GM12878 (cell line): ENCODE measurements at regions not wholly inside any gene's neighbourhood (a gene's known extent, or its start where the extent isn't known, plus 50 kb on each side); places are given as distances from the start of the nearest gene placed in this dataset.

ENCODE experiments used
- ATAC-seq: fragments of 200-7000 bp; cut with Tn5 transposase; 3 replicates; pipeline ENCODE4 v1.9.1; 2020; ENCODE audit warnings: mild to moderate bottlenecking, moderate library complexity
- BruUV-seq: library from RNA; stranded (reverse); fragments of 400-500 nt; replicated peaks from 2 replicates; lab custom pipeline; 2021; lab: Mats Ljungman, UMichigan
- CTCF ChIA-PET: fragments of 300-600 bp; sonication (Branson Sonifier 250); formaldehyde crosslinking; extraction: SDS; loops from one replicate; lab custom pipeline; 2021; ENCODE audit warnings: inconsistent platforms; lab: Yijun Ruan, JAX
- POLR2A ChIA-PET: fragments of 350-600 bp; formaldehyde crosslinking; extraction: SDS; loops from one replicate; lab custom pipeline; 2021; ENCODE audit warnings: inconsistent platforms; lab: Charles Lee
- RAD21 ChIA-PET: fragments of 300-600 bp; sonication (Branson Sonifier 250); formaldehyde crosslinking; loops from one replicate; lab custom pipeline; 2023; ENCODE audit warnings: antibody characterized with exemption; ENCODE audit not compliant: unreplicated experiment; lab: Charles Lee
- SMC1A ChIA-PET: fragments of 300-600 bp; sonication (Branson Sonifier 250); formaldehyde crosslinking; loops from one replicate; lab custom pipeline; 2023; ENCODE audit not compliant: unreplicated experiment, uncharacterized antibody; lab: Charles Lee
- DNase-seq: peaks from one replicate; pipeline ENCODE4 v3.0.0-alpha.2; 2011; ENCODE audit warnings: low read depth, low spot score
- FAIRE-seq: peaks from 3 replicates; lab custom pipeline; 2011; peaks lifted over from hg19 to GRCh38; lab: Jason Lieb, UNC
- H2AFZ ChIP-seq: 2 replicates; pipeline ENCODE4 v1.6.0; 2011; ENCODE audit warnings: low read depth, low read length, control low read depth; ENCODE audit not compliant: control insufficient read depth
- H3K27ac ChIP-seq: 2 replicates; pipeline ENCODE4 v1.5.1; 2011; ENCODE audit warnings: control low read depth; ENCODE audit not compliant: control insufficient read depth, insufficient read depth
- H3K27me3 ChIP-seq, 2 experiments: replicated peaks in 1 of 2; 2 replicates each; pipeline versions ENCODE4 v1.6.0 to v1.6.1; 2011; ENCODE audit warnings: low read length in 1 of 2; ENCODE audit not compliant: control insufficient read depth in 2 of 2, insufficient read depth in 2 of 2
- H3K36me3 ChIP-seq, 2 experiments: 2 replicates each; pipeline ENCODE4 v1.5.1; 2011; ENCODE audit warnings: low read length in 1 of 2; ENCODE audit not compliant: control insufficient read depth in 2 of 2, insufficient read depth in 2 of 2
- H3K4me1 ChIP-seq: 2 replicates; pipeline ENCODE4 v1.6.1; 2011; ENCODE audit warnings: mild to moderate bottlenecking, low read length, moderate library complexity, mixed read lengths; ENCODE audit not compliant: control insufficient read depth, insufficient read depth
- H3K4me2 ChIP-seq: 2 replicates; pipeline ENCODE4 v1.6.0; 2011; ENCODE audit warnings: control low read depth; ENCODE audit not compliant: control insufficient read depth, insufficient read depth
- H3K4me3 ChIP-seq: fragments of 200-600 bp; sonication (generic); 2 replicates; pipeline ENCODE4 v1.5.1; 2016
- H3K79me2 ChIP-seq: 2 replicates; pipeline ENCODE4 v1.6.0; 2011; ENCODE audit warnings: low read length; ENCODE audit not compliant: control insufficient read depth, insufficient read depth
- H3K9ac ChIP-seq: 2 replicates; pipeline ENCODE4 v1.8.0; 2011; ENCODE audit warnings: low read length, control low read depth, mixed read lengths; ENCODE audit not compliant: control insufficient read depth, insufficient read depth
- H3K9me3 ChIP-seq: replicated peaks from 3 replicates; pipeline ENCODE4 v1.5.1; 2011; ENCODE audit warnings: mild to moderate bottlenecking, low read length; ENCODE audit not compliant: control insufficient read depth, insufficient read depth
- H4K20me1 ChIP-seq: 2 replicates; pipeline ENCODE4 v1.6.0; 2011; ENCODE audit not compliant: control insufficient read depth, insufficient read depth
- CBX5 ChIP-seq: sonication (generic); IDR thresholded peaks from 2 replicates; pipeline ENCODE4 v1.6.1; 2016; ENCODE audit warnings: low read depth, moderate library complexity, mild to moderate bottlenecking, inconsistent platforms
- E4F1 ChIP-seq: fragments of 450-650 bp; IDR thresholded peaks from 2 replicates; pipeline ENCODE4 v1.6.1; 2018; ENCODE audit warnings: borderline replicate concordance, mild to moderate bottlenecking; ENCODE audit not compliant: partially characterized antibody
- EED ChIP-seq: sonication (generic); IDR thresholded peaks from 2 replicates; pipeline ENCODE4 v1.6.1; 2016; ENCODE audit warnings: antibody characterized with exemption, low read depth
- ESRRA ChIP-seq: IDR thresholded peaks from 2 replicates; pipeline ENCODE4 v1.6.1; 2012; ENCODE audit warnings: mild to moderate bottlenecking, low read length, improper control_type of control experiment
- FOXK2 ChIP-seq: fragments of 450-650 bp; IDR thresholded peaks from 2 replicates; pipeline ENCODE4 v1.6.1; 2017; ENCODE audit warnings: mild to moderate bottlenecking, moderate library complexity
- RBBP5 ChIP-seq: fragments of 200-600 bp; sonication (generic); conservative IDR thresholded peaks from 2 replicates; pipeline ENCODE4 v1.6.1; 2016
- TCF12 ChIP-seq: IDR thresholded peaks from 2 replicates; pipeline ENCODE4 v1.6.1; 2011; ENCODE audit warnings: low read depth, mild to moderate bottlenecking, low read length
- ZNF622 ChIP-seq: fragments of 450-650 bp; IDR thresholded peaks from 2 replicates; pipeline ENCODE4 v1.6.1; 2017; ENCODE audit warnings: mild to moderate bottlenecking, inconsistent platforms
- WGBS: methylation state at CpG from one replicate; pipeline ENCODE4 v1.1.6; 2016; ENCODE audit warnings: low lambda C conversion rate; ENCODE audit not compliant: insufficient replicate concordance, insufficient coverage; ENCODE audit errors: missing lambda C conversion rate; 5-methylcytosine and 5-hydroxymethylcytosine counted together
- in situ Hi-C: fragments of 300-500 bp; cut with MboI; formaldehyde crosslinking; loops from 9 replicates; pipeline ENCODE4 v1.14.3; 2018; ENCODE audit warnings: mixed read lengths
- intact Hi-C: fragments of 100-400 bp; cut with micrococcal nuclease; formaldehyde crosslinking; loops from one replicate; pipeline ENCODE4 v1.14.2; 2022; ENCODE audit not compliant: unreplicated experiment

- SMC1A ChIA-PET: no interaction called here
- no peak for FAIRE-seq
- no TSS peak for BruUV-seq
- H3K4me2 ChIP-seq: no peak overlapping the region
- DNase-seq: no peak
- H3K9me3 ChIP-seq: no peaks in the 10 kb centered on the region; the same call in 2 of the 3 replicates
- no peak overlapping the region for H3K9ac ChIP-seq
- ATAC-seq: no peak
- RAD21 ChIA-PET: no interaction called here
- intact Hi-C loops: no loop called here
- CTCF ChIA-PET: interaction anchor here (1.1 kb wide), 1 partner anchor 13 kb away, joined by 3 read pairs; no protein-coding TSS in a partner anchor
- H3K27me3 ChIP-seq: no peaks in the 10 kb centered on the region; a peak in 3 of 4 replicates
- POLR2A ChIA-PET: no interaction called here
- TF ChIP-seq FOXK2: no peak
- TF ChIP-seq TCF12: no peak
- no peak for TF ChIP-seq CBX5
- no peak for TF ChIP-seq RBBP5
- no peak for TF ChIP-seq ZNF622
- no peak for TF ChIP-seq E4F1
- no peak for TF ChIP-seq EED
- TF ChIP-seq ESRRA: no peak
- in situ Hi-C loops: no loop called here
- WGBS: 17% methylated on average over 5 of the region's 5 CpGs
- no peaks in the 10 kb centered on the region for H3K79me2 ChIP-seq
- no peak overlapping the region for H2AFZ ChIP-seq
- no peak overlapping the region for H3K4me3 ChIP-seq
- H3K4me1 ChIP-seq: no peaks in the 10 kb centered on the region
- no peaks in the 10 kb centered on the region for H4K20me1 ChIP-seq
- H3K27ac ChIP-seq: no peak overlapping the region
- no peaks in the 10 kb centered on the region for H3K36me3 ChIP-seq
These were observed 252.3 kb upstream of the KCNG1 start for GRCh38 chr20:51275181-51275580.
